ENCODE measurements at regions not wholly inside any gene's neighbourhood (a gene's known extent, or its start where the extent isn't known, plus 50 kb on each side); places are given as distances from the start of the nearest gene placed in this dataset.
"Not testable (repeated sequence)": the region's sequence is repeated elsewhere in the genome, so short reads cannot be mapped to it uniquely, and the experiment has no call there.

- no peak for DNase-seq
Observed at GRCh38 chr3:80010021-80010571, 242.3 kb upstream of the ROBO1 start.

- DNase-seq, result no peak
Observed at GRCh38 chr3:80007522-80007921, 239.7 kb upstream of the ROBO1 start.

- DNase-seq, result no peak
Observed at GRCh38 chr3:80006315-80006714, 238.5 kb upstream of the ROBO1 start.

- DNase-seq, result no peak
Observed at GRCh38 chr3:80000022-80000421, 232.2 kb upstream of the ROBO1 start.

GRCh38 chr3:79994397-79994796, 226.6 kb upstream of the ROBO1 start:
- no peak for DNase-seq

- no peak for DNase-seq
Observed at GRCh38 chr3:79986338-79986737, 218.5 kb upstream of the ROBO1 start.

- DNase-seq, result no peak
Observed at GRCh38 chr3:79985816-79986215, 218.0 kb upstream of the ROBO1 start.

GRCh38 chr3:79983118-79983517, 215.3 kb upstream of the ROBO1 start:
- no peak for DNase-seq

- DNase-seq, result no peak
Observed at GRCh38 chr3:79979990-79980389, 212.2 kb upstream of the ROBO1 start.

GRCh38 chr3:79976466-79976865, 208.7 kb upstream of the ROBO1 start:
- DNase-seq, result no peak

- no peak for DNase-seq
Observed at GRCh38 chr3:79973917-79974595, 206.3 kb upstream of the ROBO1 start.

- no peak for DNase-seq
Observed at GRCh38 chr3:79973482-79973881, 205.7 kb upstream of the ROBO1 start.

- DNase-seq, result no peak
Observed at GRCh38 chr3:79968418-79968817, 200.6 kb upstream of the ROBO1 start.

GRCh38 chr3:79960594-79960993, 192.8 kb upstream of the ROBO1 start:
- no peak for DNase-seq

- no peak for DNase-seq
Observed at GRCh38 chr3:79957066-79957465, 189.3 kb upstream of the ROBO1 start.

- DNase-seq, result no peak
Observed at GRCh38 chr3:79954756-79955155, 187.0 kb upstream of the ROBO1 start.

- DNase-seq, result no peak
Observed at GRCh38 chr3:79953591-79954101, 185.8 kb upstream of the ROBO1 start.

GRCh38 chr3:79951426-79951825, 183.6 kb upstream of the ROBO1 start:
- DNase-seq, result not testable (repeated sequence)

GRCh38 chr3:79947957-79948356, 180.2 kb upstream of the ROBO1 start:
- no peak for DNase-seq

GRCh38 chr3:79947469-79947868, 179.7 kb upstream of the ROBO1 start:
- DNase-seq, result no peak

- no peak for DNase-seq
Observed at GRCh38 chr3:79937567-79937966, 169.8 kb upstream of the ROBO1 start.

- DNase-seq, result no peak
Observed at GRCh38 chr3:79930196-79930595, 162.4 kb upstream of the ROBO1 start.

GRCh38 chr3:79928687-79929408, 161.1 kb upstream of the ROBO1 start:
- no peak for DNase-seq

- DNase-seq, result no peak
Observed at GRCh38 chr3:79926522-79926921, 158.7 kb upstream of the ROBO1 start.

All from GOT3 (cell line).